DOHH2 (cell line): ENCODE measurements at regions not wholly inside any gene's neighbourhood (a gene's known extent, or its start where the extent isn't known, plus 50 kb on each side); places are given as distances from the start of the nearest gene placed in this dataset.

Experiments
- EZH2phosphoT487 ChIP-seq: fragments of 200-600 bp; sonication (generic); IDR thresholded peaks from 2 replicates; pipeline ENCODE4 v1.6.1; 2017; ENCODE audit warnings: borderline replicate concordance, mild to moderate bottlenecking, antibody characterized with exemption, low read length, moderate library complexity, mixed read lengths
- TF ChIP-seq, protein P1 (sequence below): fragments of 200-600 bp; sonication (generic); IDR thresholded peaks from one replicate; pipeline ENCODE4 v1.5.1; 2014; ENCODE audit warnings: antibody characterized with exemption, mild to moderate bottlenecking, low read depth, low read length; ENCODE audit not compliant: poor library complexity, severe bottlenecking

DNA sequence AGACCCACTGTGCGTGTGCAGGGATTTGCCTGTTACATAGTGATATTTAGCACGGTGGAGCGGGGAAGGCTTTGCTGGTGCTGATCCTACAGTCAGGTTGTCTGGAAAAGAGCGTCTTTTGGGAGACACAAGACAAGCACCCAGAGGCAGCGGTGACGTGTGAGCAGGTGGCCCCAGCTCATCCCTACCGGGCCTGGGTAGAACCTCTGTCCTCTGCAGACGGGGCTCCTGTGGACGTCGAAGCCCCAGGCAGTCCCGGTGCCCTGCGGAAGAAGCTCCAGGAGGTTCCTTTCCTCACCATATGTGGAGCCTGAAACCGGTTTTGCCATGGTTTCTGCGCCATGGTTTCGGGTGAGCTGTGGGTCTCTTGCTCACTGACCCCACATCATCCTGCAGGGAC lies 68.9 kb upstream of the AFDN start:
- TF ChIP-seq, protein P1, sequence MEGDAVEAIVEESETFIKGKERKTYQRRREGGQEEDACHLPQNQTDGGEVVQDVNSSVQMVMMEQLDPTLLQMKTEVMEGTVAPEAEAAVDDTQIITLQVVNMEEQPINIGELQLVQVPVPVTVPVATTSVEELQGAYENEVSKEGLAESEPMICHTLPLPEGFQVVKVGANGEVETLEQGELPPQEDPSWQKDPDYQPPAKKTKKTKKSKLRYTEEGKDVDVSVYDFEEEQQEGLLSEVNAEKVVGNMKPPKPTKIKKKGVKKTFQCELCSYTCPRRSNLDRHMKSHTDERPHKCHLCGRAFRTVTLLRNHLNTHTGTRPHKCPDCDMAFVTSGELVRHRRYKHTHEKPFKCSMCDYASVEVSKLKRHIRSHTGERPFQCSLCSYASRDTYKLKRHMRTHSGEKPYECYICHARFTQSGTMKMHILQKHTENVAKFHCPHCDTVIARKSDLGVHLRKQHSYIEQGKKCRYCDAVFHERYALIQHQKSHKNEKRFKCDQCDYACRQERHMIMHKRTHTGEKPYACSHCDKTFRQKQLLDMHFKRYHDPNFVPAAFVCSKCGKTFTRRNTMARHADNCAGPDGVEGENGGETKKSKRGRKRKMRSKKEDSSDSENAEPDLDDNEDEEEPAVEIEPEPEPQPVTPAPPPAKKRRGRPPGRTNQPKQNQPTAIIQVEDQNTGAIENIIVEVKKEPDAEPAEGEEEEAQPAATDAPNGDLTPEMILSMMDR, result no peak
- TF ChIP-seq EZH2phosphoT487, result no peak
